ENCODE measurements at regions not wholly inside any gene's neighbourhood (a gene's known extent, or its start where the extent isn't known, plus 50 kb on each side); places are given as distances from the start of the nearest gene placed in this dataset.

GRCh38 chr6:163964789-163965188 lies 550.3 kb downstream of the QKI start:
- H3K4me3 ChIP-seq (ENCODE audit: low read depth, low read length) = no peak overlapping the region
- H3K36me3 ChIP-seq (ENCODE audit: control insufficient read depth, insufficient read depth, low read length) = no peaks in the 10 kb centered on the region
- TF ChIP-seq CTCF (IDR thresholded peaks at IDR 0.05; ENCODE audit: insufficient read depth, low read length, poor library complexity, severe bottlenecking) = no peak
- H3K27me3 ChIP-seq (ENCODE audit: control insufficient read depth, insufficient read depth, low read length) = no peaks in the 10 kb centered on the region
- DNase-seq (ENCODE audit: low read depth) = no peak

- no peak for DNase-seq (ENCODE audit: low read depth)
- no peaks in the 10 kb centered on the region for H3K36me3 ChIP-seq (ENCODE audit: control insufficient read depth, insufficient read depth, low read length)
- no peak overlapping the region for H3K4me3 ChIP-seq (ENCODE audit: low read depth, low read length)
- no peak for TF ChIP-seq CTCF (IDR thresholded peaks at IDR 0.05; ENCODE audit: insufficient read depth, low read length, poor library complexity, severe bottlenecking)
- H3K27me3 ChIP-seq (ENCODE audit: control insufficient read depth, insufficient read depth, low read length) = no peaks in the 10 kb centered on the region
Measured at GRCh38 chr6:163963205-163964120, 548.9 kb downstream of the QKI start.

- DNase-seq (ENCODE audit: low read depth) = no peak
- Histone ChIP-seq H3K27me3 (ENCODE audit: control insufficient read depth, insufficient read depth, low read length) (no peaks in the 10 kb centered on the region), H3K4me3 (ENCODE audit: low read depth, low read length) (no peak overlapping the region), H3K36me3 (ENCODE audit: control insufficient read depth, insufficient read depth, low read length) (no peaks in the 10 kb centered on the region)
- no peak for TF ChIP-seq CTCF (IDR thresholded peaks at IDR 0.05; ENCODE audit: insufficient read depth, low read length, poor library complexity, severe bottlenecking)
Measured at GRCh38 chr6:163962627-163963117, 548.2 kb downstream of the QKI start.

GRCh38 chr6:163960128-163960527 lies 545.6 kb downstream of the QKI start:
- no peaks in the 10 kb centered on the region for H3K27me3 ChIP-seq (ENCODE audit: control insufficient read depth, insufficient read depth, low read length)
- DNase-seq (ENCODE audit: low read depth) = no peak
- no peak for TF ChIP-seq CTCF (IDR thresholded peaks at IDR 0.05; ENCODE audit: insufficient read depth, low read length, poor library complexity, severe bottlenecking)
- no peaks in the 10 kb centered on the region for H3K36me3 ChIP-seq (ENCODE audit: control insufficient read depth, insufficient read depth, low read length)
- no peak overlapping the region for H3K4me3 ChIP-seq (ENCODE audit: low read depth, low read length)

- Histone ChIP-seq H3K27me3 (ENCODE audit: control insufficient read depth, insufficient read depth, low read length) (no peaks in the 10 kb centered on the region), H3K36me3 (ENCODE audit: control insufficient read depth, insufficient read depth, low read length) (no peaks in the 10 kb centered on the region), H3K4me3 (ENCODE audit: low read depth, low read length) (no peak overlapping the region)
- peak; percentile 52 for DNase-seq (ENCODE audit: low read depth)
- TF ChIP-seq CTCF (IDR thresholded peaks at IDR 0.05; ENCODE audit: insufficient read depth, low read length, poor library complexity, severe bottlenecking) = no peak
Measured at GRCh38 chr6:163958646-163959045, 544.1 kb downstream of the QKI start.
